Tibial nerve (tissue), 4 donors: ENCODE measurements at regions not wholly inside any gene's neighbourhood (a gene's known extent, or its start where the extent isn't known, plus 50 kb on each side); places are given as distances from the start of the nearest gene placed in this dataset.

ENCODE experiments used
- CTCF ChIP-seq, 5 experiments: fragments of 200-600 bp in 3 of 5; fragments of 450-650 bp in 2 of 5; sonication (generic) in 3 of 5; IDR thresholded peaks; one replicate each; pipeline ENCODE4 v1.5.1; 2016 to 2019; ENCODE audit warnings: antibody characterized with exemption in 5 of 5, mild to moderate bottlenecking in 3 of 5, moderate library complexity in 2 of 5
- EP300 ChIP-seq, 2 donors: sonication (generic); formaldehyde crosslinking; IDR thresholded peaks; one replicate each; pipeline ENCODE4 v1.6.1; 2017; ENCODE audit warnings: antibody characterized with exemption in 2 of 2, mild to moderate bottlenecking in 1 of 2
- POLR2A ChIP-seq, 2 donors: fragments of 450-650 bp; IDR thresholded peaks; one replicate each; pipeline ENCODE4 v1.6.1; 2017; ENCODE audit warnings: antibody characterized with exemption in 2 of 2, mild to moderate bottlenecking in 2 of 2, moderate library complexity in 2 of 2

DNA sequence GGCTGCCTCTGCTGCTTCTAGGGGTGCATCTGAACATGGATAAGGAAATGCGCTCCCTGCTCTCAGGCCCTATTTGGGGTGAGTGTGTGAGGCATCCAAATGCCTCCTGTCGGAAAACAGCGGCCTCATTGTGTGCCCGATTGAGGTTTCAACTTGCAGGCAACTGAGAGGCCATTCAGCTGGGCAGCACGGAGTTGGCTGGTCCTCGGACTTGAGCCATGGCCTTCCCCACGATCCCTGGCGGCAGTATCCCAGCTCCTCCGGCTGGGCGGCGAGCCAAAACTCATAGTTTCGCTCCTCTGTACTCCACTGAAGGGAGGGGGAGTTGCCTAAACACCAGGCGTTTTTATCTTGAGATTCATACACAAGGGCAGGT, 597.3 kb upstream of the SGCD start:
- no peak for TF ChIP-seq CTCF (IDR thresholded peaks at IDR 0.05)
- no peak for TF ChIP-seq POLR2A (IDR thresholded peaks at IDR 0.05)
- TF ChIP-seq EP300 (IDR thresholded peaks at IDR 0.05) = no peak
